B cell (primary cell): ENCODE measurements at regions not wholly inside any gene's neighbourhood (a gene's known extent, or its start where the extent isn't known, plus 50 kb on each side); places are given as distances from the start of the nearest gene placed in this dataset.

ENCODE experiments used
- EZH2 ChIP-seq: IDR thresholded peaks from 2 replicates; pipeline ENCODE4 v1.6.1; 2012; ENCODE audit warnings: borderline replicate concordance, low read depth, mild to moderate bottlenecking, moderate library complexity, low read length; ENCODE audit not compliant: insufficient read depth, poor library complexity, severe bottlenecking
- TF ChIP-seq, protein P1 (sequence below): fragments of 200-600 bp; IDR thresholded peaks from one replicate; pipeline ENCODE4 v1.8.0; 2022; ENCODE audit warnings: antibody characterized with exemption, mild to moderate bottlenecking

DNA sequence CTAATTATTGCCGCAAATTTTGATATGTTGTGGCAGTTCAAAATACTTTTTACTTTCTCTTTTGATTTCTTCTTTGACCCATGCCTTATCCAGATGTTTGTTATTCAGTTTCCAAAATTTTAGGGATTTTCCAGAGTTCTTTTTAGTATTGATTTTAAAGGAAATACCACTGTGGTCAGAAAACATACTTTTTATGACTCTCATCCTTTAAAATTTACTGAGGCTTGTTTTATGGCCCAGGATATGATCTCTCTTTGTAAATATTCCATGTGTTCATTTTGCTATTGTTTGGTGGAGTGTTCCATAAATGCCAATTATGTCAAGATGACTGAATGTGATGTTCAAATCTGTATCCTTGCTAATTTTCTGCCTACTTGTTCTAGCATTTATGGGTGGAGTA lies 272.3 kb upstream of the DIPK2B start:
- TF ChIP-seq, protein P1, sequence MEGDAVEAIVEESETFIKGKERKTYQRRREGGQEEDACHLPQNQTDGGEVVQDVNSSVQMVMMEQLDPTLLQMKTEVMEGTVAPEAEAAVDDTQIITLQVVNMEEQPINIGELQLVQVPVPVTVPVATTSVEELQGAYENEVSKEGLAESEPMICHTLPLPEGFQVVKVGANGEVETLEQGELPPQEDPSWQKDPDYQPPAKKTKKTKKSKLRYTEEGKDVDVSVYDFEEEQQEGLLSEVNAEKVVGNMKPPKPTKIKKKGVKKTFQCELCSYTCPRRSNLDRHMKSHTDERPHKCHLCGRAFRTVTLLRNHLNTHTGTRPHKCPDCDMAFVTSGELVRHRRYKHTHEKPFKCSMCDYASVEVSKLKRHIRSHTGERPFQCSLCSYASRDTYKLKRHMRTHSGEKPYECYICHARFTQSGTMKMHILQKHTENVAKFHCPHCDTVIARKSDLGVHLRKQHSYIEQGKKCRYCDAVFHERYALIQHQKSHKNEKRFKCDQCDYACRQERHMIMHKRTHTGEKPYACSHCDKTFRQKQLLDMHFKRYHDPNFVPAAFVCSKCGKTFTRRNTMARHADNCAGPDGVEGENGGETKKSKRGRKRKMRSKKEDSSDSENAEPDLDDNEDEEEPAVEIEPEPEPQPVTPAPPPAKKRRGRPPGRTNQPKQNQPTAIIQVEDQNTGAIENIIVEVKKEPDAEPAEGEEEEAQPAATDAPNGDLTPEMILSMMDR: no peak
- no peak for TF ChIP-seq EZH2
